Upper lobe of left lung (tissue), 4 donors: ENCODE measurements at regions not wholly inside any gene's neighbourhood (a gene's known extent, or its start where the extent isn't known, plus 50 kb on each side); places are given as distances from the start of the nearest gene placed in this dataset.

Experiments used
- CTCF ChIP-seq, 6 experiments: fragments of 450-650 bp in 4 of 6; fragments of 200-600 bp in 2 of 6; sonication (generic) in 2 of 6; IDR thresholded peaks; one replicate each; pipeline ENCODE4 v1.5.1; 2016 to 2019; ENCODE audit warnings: antibody characterized with exemption in 6 of 6
- POLR2A ChIP-seq, 4 donors: fragments of 450-650 bp; IDR thresholded peaks; one replicate each; pipeline ENCODE4 v1.5.1; 2016 to 2017; ENCODE audit warnings: antibody characterized with exemption in 4 of 4, mild to moderate bottlenecking in 2 of 4

DNA sequence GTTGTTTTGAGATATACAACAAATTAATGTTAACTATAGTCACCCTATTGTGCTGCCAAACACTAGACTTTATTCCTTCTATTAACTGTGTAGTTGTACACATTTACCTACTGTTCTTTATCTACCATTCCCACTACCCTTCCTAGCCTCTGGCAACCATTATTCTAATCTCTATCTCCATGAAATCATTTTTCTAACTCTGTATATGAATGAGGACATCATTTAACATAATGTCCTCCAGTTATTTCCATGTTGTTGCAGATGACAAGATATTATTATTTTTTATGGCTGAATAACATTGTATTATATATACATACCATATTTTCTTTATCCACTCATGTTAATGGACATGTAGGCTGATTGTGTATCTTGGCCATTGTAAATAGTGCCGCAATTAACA is 366.3 kb downstream of the TBX15 start:
- TF ChIP-seq CTCF (IDR thresholded peaks at IDR 0.05) (no peak), POLR2A (IDR thresholded peaks at IDR 0.05) (no peak)
